Fibroblast of lung (primary cell): ENCODE measurements at regions not wholly inside any gene's neighbourhood (a gene's known extent, or its start where the extent isn't known, plus 50 kb on each side); places are given as distances from the start of the nearest gene placed in this dataset.

Experiments used
- EZH2 ChIP-seq: IDR thresholded peaks from 2 replicates; pipeline ENCODE4 v1.5.1; 2012; ENCODE audit warnings: low read length, control low read depth, mild to moderate bottlenecking; ENCODE audit errors: missing control alignments
- TF ChIP-seq, protein P1 (sequence below), 2 donors: IDR thresholded peaks in 1 of 2; conservative IDR thresholded peaks in 1 of 2; 1 replicate in 1 of 2; 2 replicates in 1 of 2; pipeline ENCODE4 v1.5.1; 2011 to 2012; ENCODE audit warnings: low read length in 2 of 2, control low read depth in 1 of 2, inconsistent platforms in 1 of 2, low read depth in 1 of 2, mild to moderate bottlenecking in 1 of 2

GRCh38 chr2:59458800-59459199 lies 1094.7 kb downstream of the BCL11A start:
- TF ChIP-seq, protein P1, sequence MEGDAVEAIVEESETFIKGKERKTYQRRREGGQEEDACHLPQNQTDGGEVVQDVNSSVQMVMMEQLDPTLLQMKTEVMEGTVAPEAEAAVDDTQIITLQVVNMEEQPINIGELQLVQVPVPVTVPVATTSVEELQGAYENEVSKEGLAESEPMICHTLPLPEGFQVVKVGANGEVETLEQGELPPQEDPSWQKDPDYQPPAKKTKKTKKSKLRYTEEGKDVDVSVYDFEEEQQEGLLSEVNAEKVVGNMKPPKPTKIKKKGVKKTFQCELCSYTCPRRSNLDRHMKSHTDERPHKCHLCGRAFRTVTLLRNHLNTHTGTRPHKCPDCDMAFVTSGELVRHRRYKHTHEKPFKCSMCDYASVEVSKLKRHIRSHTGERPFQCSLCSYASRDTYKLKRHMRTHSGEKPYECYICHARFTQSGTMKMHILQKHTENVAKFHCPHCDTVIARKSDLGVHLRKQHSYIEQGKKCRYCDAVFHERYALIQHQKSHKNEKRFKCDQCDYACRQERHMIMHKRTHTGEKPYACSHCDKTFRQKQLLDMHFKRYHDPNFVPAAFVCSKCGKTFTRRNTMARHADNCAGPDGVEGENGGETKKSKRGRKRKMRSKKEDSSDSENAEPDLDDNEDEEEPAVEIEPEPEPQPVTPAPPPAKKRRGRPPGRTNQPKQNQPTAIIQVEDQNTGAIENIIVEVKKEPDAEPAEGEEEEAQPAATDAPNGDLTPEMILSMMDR (conservative IDR thresholded peaks at IDR 0.05 in 1 of 2, IDR thresholded peaks at IDR 0.05 in 1 of 2; ENCODE audit: low read depth in 1 of 2, low read length in 2 of 2): no peak
- no peak for TF ChIP-seq EZH2
